ENCODE measurements at regions not wholly inside any gene's neighbourhood (a gene's known extent, or its start where the extent isn't known, plus 50 kb on each side); places are given as distances from the start of the nearest gene placed in this dataset.

DNA sequence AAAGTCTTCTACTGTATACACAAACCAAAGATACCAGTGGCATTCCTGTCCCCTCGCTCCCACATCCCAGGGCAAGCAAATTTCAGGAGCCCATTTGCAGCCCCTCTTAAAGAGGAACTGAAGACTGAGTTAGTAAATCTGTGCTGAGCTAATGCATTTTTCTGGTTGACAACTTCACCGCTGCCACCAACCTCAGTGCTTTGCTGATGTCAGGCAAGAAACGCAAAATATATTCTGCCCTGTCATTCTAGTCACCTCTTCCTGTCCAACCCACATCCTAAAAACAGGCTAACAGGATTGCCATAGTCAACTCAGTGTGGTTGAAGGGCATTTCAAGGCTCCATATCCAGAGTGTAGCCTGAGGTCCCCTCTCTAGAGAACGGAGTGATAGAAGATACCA, 59.4 kb upstream of the FICD start:
- no peak for TF ChIP-seq CTCF (IDR thresholded peaks at IDR 0.05; ENCODE audit: low read length)
- no peak for TF ChIP-seq EZH2 (IDR thresholded peaks at IDR 0.05; ENCODE audit: borderline replicate concordance, low read length)

All from OCI-LY1 (cell line).